GM12878 (cell line): ENCODE measurements at regions not wholly inside any gene's neighbourhood (a gene's known extent, or its start where the extent isn't known, plus 50 kb on each side); places are given as distances from the start of the nearest gene placed in this dataset.

Source experiments
- ATAC-seq: fragments of 200-7000 bp; cut with Tn5 transposase; 3 replicates; pipeline ENCODE4 v1.9.1; 2020; ENCODE audit warnings: mild to moderate bottlenecking, moderate library complexity
- BruUV-seq: library from RNA; stranded (reverse); fragments of 400-500 nt; replicated peaks from 2 replicates; lab custom pipeline; 2021; lab: Mats Ljungman, UMichigan
- CTCF ChIA-PET: fragments of 300-600 bp; sonication (Branson Sonifier 250); formaldehyde crosslinking; extraction: SDS; loops from one replicate; lab custom pipeline; 2021; ENCODE audit warnings: inconsistent platforms; lab: Yijun Ruan, JAX
- POLR2A ChIA-PET: fragments of 350-600 bp; formaldehyde crosslinking; extraction: SDS; loops from one replicate; lab custom pipeline; 2021; ENCODE audit warnings: inconsistent platforms; lab: Charles Lee
- RAD21 ChIA-PET: fragments of 300-600 bp; sonication (Branson Sonifier 250); formaldehyde crosslinking; loops from one replicate; lab custom pipeline; 2023; ENCODE audit warnings: antibody characterized with exemption; ENCODE audit not compliant: unreplicated experiment; lab: Charles Lee
- SMC1A ChIA-PET: fragments of 300-600 bp; sonication (Branson Sonifier 250); formaldehyde crosslinking; loops from one replicate; lab custom pipeline; 2023; ENCODE audit not compliant: unreplicated experiment, uncharacterized antibody; lab: Charles Lee
- DNase-seq: peaks from one replicate; pipeline ENCODE4 v3.0.0-alpha.2; 2011; ENCODE audit warnings: low read depth, low spot score
- FAIRE-seq: peaks from 3 replicates; lab custom pipeline; 2011; peaks lifted over from hg19 to GRCh38; lab: Jason Lieb, UNC
- H2AFZ ChIP-seq: 2 replicates; pipeline ENCODE4 v1.6.0; 2011; ENCODE audit warnings: low read depth, low read length, control low read depth; ENCODE audit not compliant: control insufficient read depth
- H3K27ac ChIP-seq: 2 replicates; pipeline ENCODE4 v1.5.1; 2011; ENCODE audit warnings: control low read depth; ENCODE audit not compliant: control insufficient read depth, insufficient read depth
- H3K27me3 ChIP-seq, 2 experiments: replicated peaks in 1 of 2; 2 replicates each; pipeline versions ENCODE4 v1.6.0 to v1.6.1; 2011; ENCODE audit warnings: low read length in 1 of 2; ENCODE audit not compliant: control insufficient read depth in 2 of 2, insufficient read depth in 2 of 2
- H3K36me3 ChIP-seq, 2 experiments: 2 replicates each; pipeline ENCODE4 v1.5.1; 2011; ENCODE audit warnings: low read length in 1 of 2; ENCODE audit not compliant: control insufficient read depth in 2 of 2, insufficient read depth in 2 of 2
- H3K4me1 ChIP-seq: 2 replicates; pipeline ENCODE4 v1.6.1; 2011; ENCODE audit warnings: mild to moderate bottlenecking, low read length, moderate library complexity, mixed read lengths; ENCODE audit not compliant: control insufficient read depth, insufficient read depth
- H3K4me2 ChIP-seq: 2 replicates; pipeline ENCODE4 v1.6.0; 2011; ENCODE audit warnings: control low read depth; ENCODE audit not compliant: control insufficient read depth, insufficient read depth
- H3K4me3 ChIP-seq: fragments of 200-600 bp; sonication (generic); 2 replicates; pipeline ENCODE4 v1.5.1; 2016
- H3K79me2 ChIP-seq: 2 replicates; pipeline ENCODE4 v1.6.0; 2011; ENCODE audit warnings: low read length; ENCODE audit not compliant: control insufficient read depth, insufficient read depth
- H3K9ac ChIP-seq: 2 replicates; pipeline ENCODE4 v1.8.0; 2011; ENCODE audit warnings: low read length, control low read depth, mixed read lengths; ENCODE audit not compliant: control insufficient read depth, insufficient read depth
- H3K9me3 ChIP-seq: replicated peaks from 3 replicates; pipeline ENCODE4 v1.5.1; 2011; ENCODE audit warnings: mild to moderate bottlenecking, low read length; ENCODE audit not compliant: control insufficient read depth, insufficient read depth
- H4K20me1 ChIP-seq: 2 replicates; pipeline ENCODE4 v1.6.0; 2011; ENCODE audit not compliant: control insufficient read depth, insufficient read depth
- CHD2 ChIP-seq: IDR thresholded peaks from 2 replicates; pipeline ENCODE4 v1.6.1; 2011; ENCODE audit warnings: low read depth, low read length, improper control_type of control experiment, borderline replicate concordance
- E2F4 ChIP-seq: IDR thresholded peaks from 2 replicates; pipeline ENCODE4 v1.6.1; 2012; ENCODE audit warnings: low read depth, low read length, improper control_type of control experiment
- FOXM1 ChIP-seq: IDR thresholded peaks from 2 replicates; pipeline ENCODE4 v1.6.1; 2012; ENCODE audit warnings: low read depth, mild to moderate bottlenecking, inconsistent platforms, low read length, moderate library complexity
- SMARCA5 ChIP-seq: fragments of 450-650 bp; IDR thresholded peaks from 2 replicates; pipeline ENCODE4 v1.6.1; 2017; ENCODE audit warnings: mild to moderate bottlenecking
- SREBF1 ChIP-seq: IDR thresholded peaks from 2 replicates; pipeline ENCODE4 v1.6.1; 2012; ENCODE audit warnings: mild to moderate bottlenecking, low read length
- SREBF2 ChIP-seq: IDR thresholded peaks from 2 replicates; pipeline ENCODE4 v1.6.1; 2012; ENCODE audit warnings: mild to moderate bottlenecking, low read length
- ZNF592 ChIP-seq: fragments of 450-650 bp; IDR thresholded peaks from 2 replicates; pipeline ENCODE4 v1.6.1; 2017; ENCODE audit warnings: mild to moderate bottlenecking, moderate library complexity
- WGBS: methylation state at CpG from one replicate; pipeline ENCODE4 v1.1.6; 2016; ENCODE audit warnings: low lambda C conversion rate; ENCODE audit not compliant: insufficient replicate concordance, insufficient coverage; ENCODE audit errors: missing lambda C conversion rate; 5-methylcytosine and 5-hydroxymethylcytosine counted together
- in situ Hi-C: fragments of 300-500 bp; cut with MboI; formaldehyde crosslinking; loops from 9 replicates; pipeline ENCODE4 v1.14.3; 2018; ENCODE audit warnings: mixed read lengths
- intact Hi-C: fragments of 100-400 bp; cut with micrococcal nuclease; formaldehyde crosslinking; loops from one replicate; pipeline ENCODE4 v1.14.2; 2022; ENCODE audit not compliant: unreplicated experiment

- no TSS peak for BruUV-seq
- DNase-seq (no peak), ATAC-seq (no peak), FAIRE-seq (peak; percentile 49)
- Histone ChIP-seq H3K9me3 (no peaks in the 10 kb centered on the region; the same call in 2 of the 3 replicates), H3K79me2 (no peaks in the 10 kb centered on the region), H3K4me3 (no peak overlapping the region), H3K4me2 (no peak overlapping the region), H3K27me3 (no peaks in the 10 kb centered on the region), H3K36me3 (no peaks in the 10 kb centered on the region), H4K20me1 (no peaks in the 10 kb centered on the region), H2AFZ (no peak overlapping the region), H3K9ac (no peak overlapping the region), H3K4me1 (no peaks in the 10 kb centered on the region), H3K27ac (no peak overlapping the region)
- intact Hi-C loops (no loop called here), in situ Hi-C loops (no loop called here)
- SMC1A ChIA-PET, result no interaction called here
- WGBS, result 60% methylated on average over 15 of the region's 15 CpGs
- POLR2A ChIA-PET, result no interaction called here
- TF ChIP-seq ZNF592 (no peak), SREBF2 (no peak), E2F4 (no peak), FOXM1 (no peak), SMARCA5 (no peak), SREBF1 (no peak), CHD2 (no peak)
- RAD21 ChIA-PET, result no interaction called here
- CTCF ChIA-PET, result no interaction called here
Measured at GRCh38 chr16:88330971-88331890, 51.5 kb upstream of the ZNF469 start.
